HG02840 (cell line): ENCODE measurements at regions not wholly inside any gene's neighbourhood (a gene's known extent, or its start where the extent isn't known, plus 50 kb on each side); places are given as distances from the start of the nearest gene placed in this dataset.

Source experiments
- ATAC-seq: cut with Tn5 transposase; IDR thresholded peaks from one replicate; pipeline ENCODE4 v1.9.1; 2021; ENCODE audit warnings: mild to moderate bottlenecking, moderate library complexity, moderate number of reproducible peaks; ENCODE audit not compliant: unreplicated experiment, low FRiP score

DNA sequence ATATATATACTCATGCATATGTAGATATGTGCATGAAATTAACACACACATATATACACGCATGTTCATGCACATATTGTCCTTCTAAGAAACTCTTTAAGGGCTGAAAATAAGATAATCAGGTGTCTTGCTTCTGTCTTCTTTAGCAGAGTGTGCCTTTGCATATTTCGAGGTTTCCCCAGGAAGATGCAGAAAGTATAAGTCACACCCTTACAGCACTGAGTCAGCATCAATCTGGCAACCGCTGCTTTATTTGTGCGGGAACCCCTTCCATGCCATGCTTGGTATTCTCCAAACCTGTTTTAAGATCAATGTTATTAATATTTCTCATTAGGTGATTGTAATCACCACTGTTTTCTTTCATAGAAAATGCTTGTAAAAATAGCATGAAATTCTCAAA is 557.9 kb downstream of the CAAP1 start:
- ATAC-seq = no peak

DNA sequence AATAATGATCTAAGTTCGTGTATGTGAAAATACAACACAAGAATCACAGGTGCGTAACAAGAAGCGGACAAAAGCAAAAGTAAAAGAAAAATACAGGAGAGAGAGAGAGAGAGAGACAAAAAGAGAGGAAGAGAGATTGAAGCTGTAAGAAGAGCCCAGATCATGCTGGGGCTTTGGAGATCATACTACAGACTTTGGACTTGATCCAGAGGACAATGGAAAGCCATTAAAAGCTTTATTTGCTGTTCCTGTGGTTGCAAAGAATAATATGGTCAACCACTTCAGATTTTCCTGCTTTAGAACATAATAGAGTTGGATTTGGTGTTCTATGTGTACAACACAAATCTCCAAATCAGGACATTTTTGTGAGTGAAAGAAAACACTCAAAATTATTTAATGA is 561.4 kb downstream of the CAAP1 start:
- no peak for ATAC-seq

DNA sequence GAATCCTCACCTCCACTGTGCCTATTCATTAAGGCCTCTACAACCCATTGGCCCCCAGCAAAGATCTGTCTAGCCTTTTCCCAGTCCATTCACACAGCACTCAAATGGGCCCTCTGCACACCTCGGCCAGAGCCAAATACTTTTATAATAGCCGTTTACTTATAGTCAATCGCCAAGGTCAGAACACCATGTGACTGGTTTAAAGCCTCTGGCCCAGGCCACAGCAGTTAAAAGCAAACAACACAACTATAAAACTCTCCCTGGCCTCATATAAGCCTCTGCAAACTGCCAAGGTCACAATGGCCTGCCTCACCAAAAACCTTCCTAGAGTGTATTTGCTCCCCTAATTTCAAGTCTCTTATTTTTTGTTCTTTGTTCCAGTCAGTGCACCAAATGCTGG is 562.6 kb downstream of the CAAP1 start:
- no peak for ATAC-seq

DNA sequence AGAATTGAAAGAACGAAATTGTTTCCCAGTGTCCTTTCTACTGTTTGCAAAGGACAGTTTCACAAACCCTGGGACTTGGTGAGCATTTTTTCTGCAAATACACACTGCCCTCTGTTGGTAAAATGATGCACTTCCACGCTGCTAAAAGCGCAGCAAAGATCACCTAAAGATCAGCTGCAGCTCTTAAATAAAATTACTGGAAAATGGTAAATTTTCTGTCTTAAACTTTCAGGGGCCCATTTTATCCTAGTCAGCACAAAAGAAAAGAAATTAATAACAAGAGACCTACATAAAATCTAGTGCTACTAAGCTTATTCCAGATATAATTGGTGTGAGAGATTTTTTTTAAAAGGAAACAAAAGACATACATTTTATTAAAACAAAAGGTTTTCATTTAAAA is 566.0 kb downstream of the CAAP1 start:
- ATAC-seq = no peak

DNA sequence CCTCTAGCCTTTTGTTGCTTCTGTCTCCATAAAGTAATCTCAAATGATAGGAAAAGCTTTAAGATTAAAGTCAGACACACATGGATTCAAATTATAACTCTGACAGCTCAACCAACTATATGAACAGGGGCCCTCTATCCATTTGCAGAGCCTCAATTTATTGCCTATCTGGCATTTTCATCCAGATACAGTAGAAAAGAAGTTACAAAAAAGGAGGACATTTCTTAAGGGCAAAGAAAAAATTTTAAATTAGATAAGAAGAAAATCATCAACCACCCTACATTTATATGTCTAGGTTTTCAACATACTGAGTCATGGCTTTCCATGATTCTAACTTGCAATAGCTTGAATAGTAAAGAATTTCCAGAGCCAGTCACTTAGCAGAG is 567.2 kb downstream of the CAAP1 start:
- no peak for ATAC-seq

DNA sequence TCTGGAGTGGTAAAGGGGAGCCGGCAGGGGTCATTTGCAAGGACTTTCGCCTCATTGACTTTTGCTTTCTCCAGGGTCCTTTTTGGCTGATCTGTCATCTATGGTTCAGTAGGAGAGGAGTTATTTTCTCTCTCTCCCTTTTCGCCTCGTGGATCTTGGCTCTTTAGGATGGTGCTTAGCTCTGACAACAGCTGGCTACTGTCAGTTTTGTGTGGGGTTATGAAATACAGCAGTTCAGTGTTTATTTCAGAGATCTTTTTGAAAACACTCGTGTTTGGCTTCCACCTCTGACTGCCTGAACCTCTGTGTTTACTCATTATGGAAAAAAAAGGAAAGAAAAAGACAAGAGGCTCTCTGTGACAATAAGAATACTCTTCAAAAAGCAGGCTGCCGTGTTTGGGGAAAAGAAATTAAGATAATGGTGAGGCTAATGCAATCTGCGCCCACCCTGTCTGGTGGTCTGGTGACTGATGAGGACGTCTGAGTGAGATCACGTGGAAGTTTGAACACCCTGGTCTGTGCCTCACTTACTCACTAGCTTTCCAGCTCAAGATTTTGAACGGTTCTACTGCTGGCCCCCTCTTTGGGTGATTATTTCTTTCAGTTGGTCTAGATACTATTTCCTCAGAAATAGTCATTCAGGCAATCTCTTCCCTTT is 567.7 kb downstream of the CAAP1 start:
- no peak for ATAC-seq

DNA sequence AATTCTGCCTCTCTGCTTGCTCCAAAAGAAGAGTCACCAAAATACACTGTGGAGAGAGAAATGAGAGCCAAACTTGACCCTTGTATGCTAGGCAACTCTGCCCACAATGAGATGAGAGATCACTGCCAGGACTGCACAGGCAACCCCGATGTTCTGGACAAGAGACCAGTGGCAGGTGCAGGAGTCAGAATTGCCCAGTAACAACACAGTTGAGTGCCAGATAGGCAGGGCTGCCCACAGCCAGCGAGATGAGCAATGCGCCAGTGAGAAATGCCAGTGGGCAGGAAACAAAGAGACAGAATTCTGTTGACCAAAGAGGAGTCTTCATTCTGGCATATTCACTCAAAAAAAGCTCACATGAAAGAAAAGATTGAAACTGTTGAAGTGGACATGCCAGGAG is 570.7 kb downstream of the CAAP1 start:
- no peak for ATAC-seq

DNA sequence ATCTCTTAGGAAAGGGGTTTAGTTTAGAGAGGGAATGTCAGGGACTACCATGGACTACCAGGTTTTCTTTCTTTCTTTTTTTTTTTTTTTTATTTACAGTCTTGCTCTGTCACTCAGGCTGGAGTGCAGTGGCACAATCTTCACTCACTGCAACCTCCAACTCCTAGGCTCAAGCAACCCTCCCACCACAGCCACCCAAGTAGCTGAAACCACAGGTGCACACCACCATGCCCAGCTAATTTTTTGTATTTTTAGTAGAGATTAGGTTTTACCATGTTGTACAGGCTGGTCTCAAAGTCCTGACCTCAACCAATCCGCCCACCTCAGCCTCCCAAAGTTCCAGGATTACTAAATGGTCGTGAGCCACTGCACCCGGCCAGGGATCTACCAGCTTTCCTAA is 572.7 kb downstream of the CAAP1 start:
- no peak for ATAC-seq

DNA sequence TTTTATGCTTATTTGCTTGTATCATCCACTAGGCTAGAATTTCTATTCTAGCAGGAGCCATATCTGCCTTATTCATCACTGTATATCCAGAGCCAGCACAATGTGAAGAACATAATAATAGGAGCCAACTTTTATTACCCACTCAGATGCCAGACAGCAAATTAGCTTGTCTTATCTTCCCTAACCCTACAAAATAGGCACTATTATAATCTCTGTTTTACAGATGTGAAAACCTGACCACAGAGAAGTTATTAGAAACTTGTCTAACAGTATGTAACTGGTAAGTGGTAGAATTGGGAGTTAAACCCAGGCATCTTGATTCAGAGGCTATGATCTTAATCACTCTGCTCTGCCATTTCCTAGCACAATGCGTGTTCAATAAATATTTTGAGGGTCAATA is 579.5 kb downstream of the CAAP1 start:
- ATAC-seq = no peak

DNA sequence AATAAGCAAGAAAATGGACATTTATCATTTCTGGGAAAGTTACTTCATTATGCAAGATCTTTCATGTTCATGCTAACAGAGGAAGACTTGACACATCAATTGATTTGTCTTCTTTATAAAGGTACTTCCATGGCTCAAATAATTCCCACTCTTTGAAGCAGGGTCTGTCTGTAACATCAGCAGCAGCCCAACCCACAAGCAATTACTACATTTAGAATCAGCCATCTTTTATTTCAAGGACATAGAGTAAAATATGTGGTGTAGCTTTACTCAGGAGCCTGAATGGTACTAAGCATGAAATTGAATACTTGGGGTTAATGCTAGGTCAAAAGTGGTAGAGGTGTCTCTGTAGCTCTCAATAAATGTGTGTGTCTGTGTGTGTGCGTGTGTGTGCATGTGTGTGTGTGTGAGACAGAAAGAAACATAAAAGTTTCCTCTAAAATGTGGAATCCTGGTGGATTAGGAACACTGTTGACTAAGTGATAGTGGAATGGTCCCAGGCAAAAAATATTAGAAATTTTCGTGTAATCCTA is 581.1 kb downstream of the CAAP1 start:
- no peak for ATAC-seq

DNA sequence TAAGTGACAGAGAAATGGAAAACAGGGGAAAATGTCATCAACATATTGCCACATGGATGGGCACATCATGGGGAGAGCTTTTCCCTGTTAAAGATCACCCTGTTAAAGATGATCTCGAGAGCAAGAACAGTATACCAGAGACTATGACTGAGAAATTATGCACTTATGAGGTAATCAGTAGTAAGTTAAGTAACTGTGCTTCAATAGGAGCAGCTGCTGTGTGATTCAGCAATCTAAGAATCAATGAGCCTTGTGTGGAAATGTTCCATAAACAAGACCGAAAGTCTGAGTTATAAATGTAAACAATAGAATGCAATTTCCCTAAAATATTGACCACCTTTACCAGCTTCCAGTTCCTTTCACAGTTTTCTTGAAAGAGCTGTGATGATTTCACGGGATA is 582.3 kb downstream of the CAAP1 start:
- no peak for ATAC-seq

DNA sequence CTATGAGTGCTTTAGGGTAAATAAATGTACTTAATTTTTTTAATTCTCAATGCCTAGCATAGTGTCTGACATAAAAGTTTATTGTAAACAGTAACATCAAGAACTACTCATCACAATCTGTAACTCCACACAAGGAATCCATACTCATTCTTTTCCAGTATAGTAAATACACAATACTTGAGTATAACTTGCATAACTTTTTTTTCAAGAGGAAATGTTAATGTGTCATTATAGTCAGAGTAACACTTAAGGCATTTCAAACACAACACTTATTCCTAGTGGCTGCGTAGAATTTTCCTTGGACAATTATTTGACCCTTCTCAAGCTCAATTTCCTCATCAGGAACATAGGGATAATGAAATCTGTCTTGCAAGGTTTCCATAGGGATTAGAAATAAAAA is 584.3 kb downstream of the CAAP1 start:
- ATAC-seq = no peak

DNA sequence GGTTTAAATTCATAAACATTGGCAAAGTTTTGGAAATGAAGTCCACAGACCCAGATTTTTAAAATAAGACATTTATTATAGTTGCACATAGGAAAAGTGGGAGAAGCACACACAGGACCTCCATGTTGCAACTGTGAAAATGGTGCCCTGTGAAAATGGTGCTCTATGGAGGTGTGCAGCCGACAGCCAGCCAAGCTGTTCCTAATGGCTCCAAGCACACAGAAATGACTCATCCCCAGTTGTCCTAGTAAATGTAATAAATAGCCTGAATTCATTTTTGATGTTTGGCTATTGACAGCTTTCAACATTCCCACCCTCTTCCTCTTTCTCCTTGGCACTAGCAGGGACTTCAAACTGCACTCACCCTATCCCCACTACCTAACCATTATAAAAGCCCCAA is 590.9 kb downstream of the CAAP1 start:
- no peak for ATAC-seq

DNA sequence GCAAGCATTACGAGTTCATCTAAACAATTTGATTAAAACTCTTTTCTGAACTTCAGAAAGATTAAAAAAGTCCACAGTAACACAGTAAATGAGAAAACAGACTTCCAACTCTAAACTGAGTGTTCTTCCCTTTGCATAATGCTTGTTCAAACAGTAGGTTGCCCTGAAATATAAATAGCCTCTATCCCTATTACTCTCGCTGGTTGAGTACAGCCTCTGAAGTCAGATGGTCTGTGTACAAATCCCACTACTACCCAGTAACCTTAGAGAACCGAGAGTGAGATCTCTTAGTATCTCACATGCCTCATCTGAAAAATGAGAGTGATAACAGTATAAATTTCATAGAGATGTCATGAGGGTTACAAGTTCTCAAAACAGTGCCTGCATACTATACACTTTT is 591.6 kb downstream of the CAAP1 start:
- no peak for ATAC-seq

DNA sequence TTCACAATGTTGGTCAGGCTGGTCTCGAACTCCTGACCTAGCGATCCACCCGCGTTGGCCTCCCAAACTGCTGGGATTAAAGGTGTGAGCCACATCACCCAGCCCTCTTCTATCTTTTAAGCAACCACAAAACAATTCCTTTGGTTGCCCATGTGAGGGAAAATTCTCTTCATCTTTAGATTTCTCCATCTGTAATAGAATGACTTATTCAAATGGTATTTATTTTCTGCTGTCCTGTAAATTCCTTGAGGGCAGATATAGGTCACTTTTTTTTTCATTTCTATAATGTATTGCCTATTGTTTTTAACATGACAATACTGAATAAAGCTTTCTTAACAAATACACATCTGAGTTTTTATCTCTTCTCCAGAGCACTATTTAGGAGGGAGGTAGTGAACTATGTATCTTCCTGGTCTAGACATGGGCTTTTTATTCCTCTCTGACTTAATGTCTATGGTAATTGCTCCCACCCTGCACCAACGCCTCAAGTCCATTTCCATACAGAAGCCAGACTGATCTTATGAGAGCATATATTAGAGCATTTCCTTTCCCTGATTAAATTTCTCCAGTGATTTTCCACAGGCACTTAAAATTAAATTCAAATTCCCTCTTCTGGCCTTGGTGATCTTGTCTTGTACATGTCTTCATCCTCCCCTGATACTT is 595.6 kb downstream of the CAAP1 start:
- ATAC-seq = no peak

DNA sequence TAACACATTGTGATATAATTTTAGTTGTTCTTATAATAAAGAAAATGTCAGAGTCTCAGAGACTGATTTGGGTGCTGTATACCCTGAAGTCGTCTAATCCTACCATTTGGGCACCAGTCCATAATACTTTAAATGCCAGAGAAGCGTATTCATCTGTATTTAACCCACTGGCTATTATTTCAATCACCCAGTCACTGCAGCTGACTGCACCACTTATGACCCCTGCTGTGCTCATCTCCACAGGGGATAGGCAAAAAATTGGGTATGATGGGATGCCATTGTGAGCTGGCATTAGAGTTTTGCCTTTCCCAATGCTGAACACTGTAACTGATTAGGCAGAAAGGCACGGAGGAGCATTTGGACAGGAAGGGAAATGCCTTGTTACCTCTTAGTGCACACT is 599.7 kb downstream of the CAAP1 start:
- no peak for ATAC-seq

DNA sequence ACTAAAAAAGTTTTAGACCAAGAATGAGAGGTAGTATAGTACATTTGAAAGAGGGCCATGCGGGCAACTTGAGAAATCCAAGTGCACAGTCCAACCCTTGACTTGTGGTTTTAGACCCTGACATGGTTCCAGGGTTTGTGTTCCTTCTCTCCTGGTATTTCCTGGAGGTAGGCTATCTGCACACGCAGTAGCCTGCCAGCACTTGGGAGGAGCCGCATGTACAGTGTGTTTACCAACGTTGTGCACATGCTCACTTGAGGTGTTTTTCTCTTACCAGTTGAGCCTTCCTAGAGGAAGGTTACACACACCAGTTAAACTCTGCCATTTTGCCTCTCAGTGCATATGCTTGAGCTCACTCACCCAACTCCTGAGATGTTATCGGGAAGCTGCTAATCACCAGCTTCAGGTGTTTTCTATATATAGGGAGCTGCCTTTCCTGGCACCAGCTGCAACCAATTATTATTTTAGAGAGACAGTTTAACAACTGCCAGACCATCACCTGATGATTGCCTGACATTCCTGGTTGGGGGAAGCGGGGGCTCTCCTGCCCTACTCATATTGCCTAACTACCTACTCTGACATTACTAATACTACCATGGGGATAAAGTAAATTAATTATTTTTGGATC is 593.4 kb upstream of the TUSC1 start:
- ATAC-seq = no peak

DNA sequence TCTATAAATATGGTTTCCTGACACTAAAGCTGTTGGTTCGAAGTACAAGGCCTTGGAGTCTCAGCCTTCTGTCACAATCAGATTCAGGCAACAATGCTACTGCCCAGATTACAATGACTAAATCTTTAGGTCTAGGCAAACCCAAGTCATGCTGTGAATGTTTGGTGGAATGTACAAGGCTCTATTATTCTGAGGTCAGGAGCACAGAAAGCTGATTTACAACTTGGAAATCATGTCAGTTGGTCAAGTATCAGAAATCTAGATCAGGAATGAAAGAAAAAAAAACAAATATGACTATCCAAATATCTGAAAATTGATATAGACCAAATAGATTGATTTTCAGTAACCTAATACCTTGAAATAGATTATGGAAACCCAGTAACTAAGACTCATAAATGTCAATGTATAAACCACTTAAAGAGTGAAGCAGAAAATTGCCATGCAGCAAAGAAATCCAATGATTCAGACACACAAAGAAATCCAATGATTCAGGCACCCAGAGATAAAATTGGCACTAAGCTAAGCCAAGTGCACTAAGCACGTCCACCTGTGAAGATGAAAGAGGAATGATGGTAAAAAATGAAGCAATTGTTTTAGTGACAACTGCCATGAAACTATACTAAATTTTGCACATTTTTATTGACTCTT is 588.0 kb upstream of the TUSC1 start:
- no peak for ATAC-seq

DNA sequence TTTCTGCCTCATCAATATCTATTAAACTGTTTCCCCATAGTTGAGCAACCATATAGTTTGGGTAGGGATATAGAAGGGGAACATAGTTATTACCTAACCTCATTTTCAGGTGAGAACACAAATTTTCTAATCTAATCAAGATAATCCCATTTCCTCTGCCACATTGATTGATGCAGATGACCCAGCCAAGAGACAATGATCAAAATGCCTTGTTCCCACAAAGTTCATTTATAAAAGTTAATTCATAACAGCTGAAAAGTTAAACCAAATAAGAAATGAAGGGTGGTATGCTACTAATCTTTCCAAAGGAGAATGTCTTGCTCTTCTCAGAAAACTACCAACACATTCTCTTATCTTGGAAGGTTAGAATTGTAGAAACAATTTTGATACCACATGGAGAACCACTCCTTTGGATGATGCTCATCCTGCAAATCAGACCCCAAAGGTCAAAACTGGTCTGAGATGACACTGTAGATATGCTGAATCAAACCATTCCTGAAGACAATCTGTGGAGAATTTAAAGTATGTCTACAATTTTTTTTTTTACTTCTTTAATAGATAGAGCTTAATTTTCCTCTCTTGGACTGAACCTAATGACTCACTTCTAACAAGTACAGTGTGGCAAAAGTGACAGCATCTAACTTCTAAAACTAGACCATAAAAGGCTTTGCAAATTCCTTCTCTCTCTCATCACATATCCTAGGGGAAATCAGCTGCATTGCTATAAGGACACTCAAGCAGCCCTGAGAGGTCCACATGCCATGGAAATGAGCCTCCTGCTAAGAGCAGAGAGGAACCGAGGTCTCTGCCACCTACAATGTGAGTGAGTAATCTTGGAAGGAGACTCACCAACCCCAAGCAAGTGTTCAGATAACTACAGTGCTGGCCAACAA is 586.7 kb upstream of the TUSC1 start:
- no peak for ATAC-seq

DNA sequence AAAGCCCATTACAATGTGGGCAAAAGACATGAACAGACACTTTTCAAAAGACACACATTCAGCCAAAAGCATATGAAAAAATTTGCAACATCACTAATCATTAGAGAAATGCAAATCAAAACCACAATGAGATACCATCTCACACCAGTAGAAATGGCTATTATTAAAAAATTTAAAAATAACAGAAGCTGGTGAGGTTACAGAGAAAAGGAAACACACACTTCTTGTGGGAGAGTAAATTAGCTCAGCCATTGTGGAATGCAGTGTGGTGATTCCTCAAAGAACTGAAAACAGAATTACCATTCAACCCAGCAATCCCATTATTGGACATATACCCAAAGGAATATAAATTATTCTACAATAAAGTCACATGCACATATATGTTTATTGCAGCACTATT is 585.2 kb upstream of the TUSC1 start:
- no peak for ATAC-seq
